Fibroblast of skin of left quadriceps (primary cell): ENCODE measurements at regions not wholly inside any gene's neighbourhood (a gene's known extent, or its start where the extent isn't known, plus 50 kb on each side); places are given as distances from the start of the nearest gene placed in this dataset.

Experiments used
- DNase-seq, 2 experiments: peaks; one replicate each; pipeline ENCODE4 v3.0.0-alpha.2; 2013; ENCODE audit warnings: low read depth in 2 of 2

DNA sequence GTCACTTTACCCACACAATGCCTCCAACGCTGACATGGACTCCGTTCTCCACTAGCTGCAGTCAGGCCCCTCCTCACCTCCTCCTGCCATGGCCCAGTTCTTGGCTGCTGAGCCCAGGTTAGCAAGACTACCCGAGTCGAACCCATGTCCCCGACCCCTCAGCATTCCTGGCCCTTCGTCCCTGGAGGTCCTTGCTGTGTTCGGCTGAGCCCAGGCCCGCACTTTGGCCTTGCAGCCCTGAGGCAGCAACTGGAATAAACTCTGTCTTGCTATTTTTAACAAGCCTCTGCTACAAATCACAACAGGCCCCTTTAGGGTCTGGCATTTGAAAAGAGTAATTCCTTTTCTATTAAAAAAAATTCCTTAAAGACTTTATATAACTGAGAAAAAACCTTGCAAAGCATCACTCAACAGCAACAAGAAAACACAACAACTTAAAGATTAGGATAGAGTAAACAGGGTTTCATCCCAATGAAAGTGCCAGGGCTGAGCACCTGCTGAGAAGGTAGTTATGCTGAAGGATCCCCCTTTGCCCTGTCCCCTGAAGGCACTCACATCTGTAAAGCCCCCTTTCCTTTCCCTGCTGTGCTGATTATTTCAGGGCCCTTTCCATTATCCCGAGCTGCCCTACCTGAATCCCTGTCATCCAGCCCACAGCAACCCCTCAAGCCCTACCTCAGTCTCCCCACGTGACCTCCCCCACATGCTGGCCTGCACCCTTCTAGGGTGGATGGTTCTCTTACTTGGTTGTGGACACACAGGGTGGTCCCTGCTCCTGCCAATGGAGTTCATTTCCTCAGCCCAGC, 120.0 kb upstream of the SNTG2 start:
- DNase-seq, result no peak

DNA sequence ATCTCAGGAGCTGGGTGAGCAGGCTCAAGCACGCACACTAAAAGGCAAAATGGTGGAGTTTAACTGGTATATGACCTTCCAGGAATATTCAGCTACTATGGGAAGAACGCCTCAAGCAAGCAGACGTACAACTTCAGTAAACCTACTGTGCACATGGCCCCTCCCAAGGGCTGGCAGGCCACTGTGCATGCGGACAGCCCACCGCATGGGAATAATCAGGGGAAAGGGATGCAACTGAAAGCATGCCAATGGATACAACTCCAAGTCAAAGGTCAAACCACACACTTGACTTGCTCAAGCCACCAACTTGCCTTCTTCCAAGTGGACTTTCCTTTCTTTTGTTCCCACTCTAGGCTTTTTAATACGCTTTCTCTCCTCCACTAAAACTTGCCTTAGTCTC, 121.6 kb upstream of the SNTG2 start:
- DNase-seq, result no peak

DNA sequence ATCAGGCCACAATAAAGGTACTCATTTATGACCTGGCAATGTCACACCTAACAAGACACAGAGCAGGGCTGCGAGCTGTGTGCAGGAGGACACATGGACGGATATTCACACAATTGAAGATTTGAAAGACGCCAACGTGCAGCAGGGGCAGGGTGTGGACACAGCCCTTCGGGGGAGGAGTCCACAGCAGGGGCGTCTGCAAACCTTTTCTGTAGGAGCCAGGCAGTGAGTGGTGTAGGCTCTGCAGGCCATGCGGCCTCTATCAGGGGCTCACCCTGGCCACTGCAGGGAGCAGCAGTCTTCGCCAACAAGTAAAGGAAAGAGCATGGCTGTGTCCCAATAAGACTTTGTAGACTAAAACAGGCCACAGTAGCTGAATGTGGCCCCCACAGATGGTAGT, 125.7 kb upstream of the SNTG2 start:
- DNase-seq, result no peak

DNA sequence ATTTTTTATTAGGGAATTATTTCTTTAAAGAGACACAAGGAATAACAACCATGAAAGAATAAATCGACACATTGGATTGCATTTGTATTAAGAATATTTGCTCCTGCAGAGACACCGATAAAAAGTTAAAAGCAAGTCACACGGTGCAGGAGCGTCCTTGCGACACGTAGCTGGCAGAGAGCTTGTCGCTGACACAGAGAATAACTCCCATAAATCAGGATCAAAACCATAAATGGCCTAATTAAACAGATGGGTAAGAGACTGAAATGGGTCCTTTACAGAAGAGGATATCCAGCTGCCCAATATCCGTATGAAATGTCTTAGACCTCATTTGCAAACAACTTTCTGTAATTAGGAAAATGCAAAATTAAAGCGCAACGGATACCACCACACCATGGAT, 126.1 kb upstream of the SNTG2 start:
- no peak for DNase-seq

DNA sequence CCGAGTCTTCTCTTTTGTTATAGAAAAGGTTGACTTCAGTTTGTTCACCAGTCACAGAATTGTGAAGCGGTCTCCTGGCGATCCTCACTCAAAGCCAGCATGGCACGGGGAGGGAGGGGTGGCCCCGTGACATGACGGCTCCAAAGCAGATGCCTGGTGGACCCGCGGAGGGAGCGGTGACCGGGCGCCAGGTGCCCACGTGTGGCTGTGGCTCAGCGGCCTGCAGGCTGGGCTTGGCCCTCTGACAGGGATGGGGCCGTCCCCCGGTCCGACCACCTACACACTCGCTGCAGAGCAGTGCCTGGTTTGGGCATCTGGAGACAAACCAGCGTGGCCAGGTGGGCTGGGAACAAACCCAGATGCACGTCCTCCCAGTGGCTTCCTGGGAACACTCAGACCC, 129.1 kb upstream of the SNTG2 start:
- no peak for DNase-seq

DNA sequence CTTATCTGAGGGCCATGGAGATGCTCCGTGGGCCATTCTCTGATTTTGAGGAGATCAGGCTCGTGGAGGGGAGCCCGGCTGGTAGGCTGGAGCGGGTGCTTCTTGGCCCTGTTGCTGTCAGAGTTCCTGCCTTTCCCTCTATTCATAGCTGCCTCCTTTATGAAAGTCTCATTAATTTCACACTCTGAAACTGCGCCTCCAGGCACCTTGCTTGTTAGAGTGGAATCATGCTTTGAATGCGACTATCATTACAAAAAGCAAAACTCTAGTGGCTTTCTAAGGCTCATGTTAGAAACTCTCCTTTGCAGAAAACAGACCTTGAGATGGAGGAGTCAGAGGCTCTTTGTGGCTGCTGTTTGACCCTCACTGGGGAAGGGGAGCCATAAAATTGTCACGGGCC, 131.0 kb upstream of the SNTG2 start:
- no peak for DNase-seq

DNA sequence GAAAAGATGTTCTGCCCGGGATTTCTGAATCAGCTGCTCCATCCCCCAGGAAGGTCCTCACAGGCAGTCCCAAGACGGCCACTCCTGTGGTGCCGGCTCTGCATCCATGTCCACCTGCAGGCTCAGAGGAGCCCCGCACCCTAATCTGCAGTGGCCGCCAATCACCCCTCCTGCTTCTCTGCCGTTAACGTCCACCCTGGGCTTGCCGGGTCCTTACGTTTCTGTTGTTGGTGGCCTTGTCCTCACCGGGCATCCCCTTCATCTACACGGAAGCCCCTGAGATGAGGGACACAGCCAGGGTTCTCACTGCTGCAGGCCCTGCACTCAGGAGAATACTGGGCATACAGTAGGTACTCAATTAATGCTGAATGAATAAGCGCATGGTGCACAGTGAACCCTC, 131.5 kb upstream of the SNTG2 start:
- no peak for DNase-seq

DNA sequence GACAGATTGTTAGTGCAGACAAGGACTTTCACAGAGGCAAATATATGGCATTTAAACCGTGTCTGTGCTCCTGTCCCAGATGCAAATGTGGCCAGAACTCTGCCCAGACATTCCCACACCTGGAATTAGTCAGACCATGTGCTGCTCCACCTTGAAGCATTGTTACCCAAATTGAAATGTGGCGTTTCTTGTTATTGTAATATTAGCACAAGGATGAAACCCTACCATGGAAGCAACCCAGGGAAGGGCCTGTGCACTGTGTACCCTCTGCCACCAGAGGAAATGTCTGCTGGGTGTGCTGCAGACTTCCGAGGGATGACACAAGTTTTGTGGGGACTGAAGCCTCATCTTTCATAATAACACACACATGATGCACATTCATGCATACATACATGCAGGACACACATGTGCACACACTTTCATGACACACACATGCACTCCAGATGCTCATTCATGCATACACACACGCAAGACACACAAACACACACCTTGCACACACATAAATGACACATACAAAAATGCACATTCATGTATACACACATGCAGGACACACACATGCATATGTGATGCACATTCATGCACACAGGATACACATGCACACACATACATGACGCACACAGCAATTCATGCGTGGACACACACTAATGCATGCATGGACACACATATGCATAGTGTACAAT, 133.2 kb upstream of the SNTG2 start:
- DNase-seq, result no peak

DNA sequence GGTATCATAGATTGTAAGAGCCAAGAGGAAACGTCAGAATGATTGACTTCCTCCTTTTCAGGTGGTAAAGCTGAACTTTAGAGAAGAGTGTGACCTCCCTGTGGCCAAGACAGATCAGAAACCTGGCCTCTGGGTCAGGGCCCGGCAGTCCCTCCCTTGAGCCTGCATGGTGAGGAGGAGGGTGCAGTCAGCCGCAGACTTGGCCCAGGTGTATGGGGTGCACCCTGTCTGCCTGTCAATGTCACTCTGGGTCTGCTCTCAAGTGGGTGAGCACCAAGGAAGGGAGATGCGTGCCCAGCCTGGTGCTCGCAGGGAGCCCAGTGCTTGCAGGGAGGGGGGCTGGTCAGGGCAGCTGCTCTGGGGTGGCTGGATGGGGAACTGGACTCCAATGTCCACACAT, 134.4 kb upstream of the SNTG2 start:
- no peak for DNase-seq

DNA sequence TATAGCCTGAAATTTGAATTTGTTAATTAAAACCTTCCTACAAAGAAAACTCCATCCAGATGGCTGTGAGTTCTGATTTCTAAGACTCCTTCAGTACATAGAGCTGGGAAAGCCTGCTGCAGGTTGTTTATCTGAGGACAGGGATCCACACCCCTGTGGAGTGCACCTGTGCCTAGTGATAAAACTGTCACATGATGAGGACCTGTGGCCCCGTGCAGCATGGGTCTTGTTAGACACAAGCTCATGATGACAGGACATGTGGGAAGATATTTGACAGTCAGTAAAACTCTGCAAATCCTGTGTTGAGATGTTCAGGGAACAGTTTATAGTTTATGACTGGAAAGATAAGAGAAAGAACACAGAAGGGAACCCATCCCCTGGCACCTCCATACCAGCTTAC, 133.2 kb upstream of the TMEM18 start:
- no peak for DNase-seq

DNA sequence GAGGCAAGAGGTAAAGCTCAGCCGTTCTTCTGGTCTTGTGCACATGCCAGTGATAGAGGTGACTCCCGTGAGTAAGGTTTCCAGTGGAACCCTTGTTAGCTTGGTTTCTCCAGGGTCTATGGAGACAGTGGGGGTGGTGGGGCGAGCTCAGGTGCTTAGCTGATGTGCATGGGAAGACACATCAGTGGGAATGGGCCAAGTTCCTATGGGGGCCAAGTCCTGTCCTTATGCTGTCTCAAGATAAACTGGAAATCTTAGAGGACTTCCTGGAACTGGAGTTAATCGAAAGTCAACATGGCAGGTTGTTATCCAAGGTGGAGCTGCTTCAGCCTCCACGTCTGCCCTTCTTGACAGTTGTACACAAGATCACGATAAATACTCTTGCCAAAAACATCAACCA, 130.1 kb upstream of the TMEM18 start:
- DNase-seq, result no peak

DNA sequence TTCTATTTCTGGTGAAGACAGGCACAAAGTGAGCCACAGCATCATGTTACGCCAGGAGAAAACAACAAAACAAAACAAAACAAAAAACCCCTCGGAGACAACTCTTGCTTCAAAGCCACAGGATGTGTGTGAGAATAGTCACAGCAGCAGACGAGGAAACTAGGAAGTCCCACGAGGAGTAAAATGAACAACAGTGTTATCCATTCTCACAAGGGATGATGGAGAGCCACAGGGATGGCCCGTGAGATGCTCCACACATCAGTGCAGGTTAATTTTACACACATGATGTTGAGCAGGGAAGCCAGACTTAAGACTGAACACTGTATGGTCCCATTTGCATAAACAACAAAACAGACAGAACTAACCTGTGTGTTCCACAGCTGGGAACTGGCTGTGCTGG, 128.5 kb upstream of the TMEM18 start:
- no peak for DNase-seq

DNA sequence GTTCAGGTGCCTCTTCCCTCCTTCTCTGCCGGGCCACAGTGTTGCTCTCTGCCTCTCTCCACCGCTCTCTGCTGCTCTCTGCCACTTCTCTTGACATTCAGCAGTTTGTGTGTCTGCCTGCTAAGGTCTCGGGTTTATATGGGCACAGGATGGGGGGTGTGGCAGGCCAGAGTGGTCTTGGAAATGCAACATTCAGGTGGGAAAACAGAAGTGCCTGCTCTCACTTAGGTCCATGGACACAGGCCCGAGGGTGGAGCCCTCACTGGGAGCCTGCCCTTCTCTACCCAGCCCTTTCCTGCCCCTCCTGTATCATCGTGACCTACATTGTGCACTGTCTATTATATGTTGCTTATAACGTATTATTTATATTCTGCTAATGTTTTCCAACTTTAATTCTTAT, 120.8 kb upstream of the TMEM18 start:
- no peak for DNase-seq

DNA sequence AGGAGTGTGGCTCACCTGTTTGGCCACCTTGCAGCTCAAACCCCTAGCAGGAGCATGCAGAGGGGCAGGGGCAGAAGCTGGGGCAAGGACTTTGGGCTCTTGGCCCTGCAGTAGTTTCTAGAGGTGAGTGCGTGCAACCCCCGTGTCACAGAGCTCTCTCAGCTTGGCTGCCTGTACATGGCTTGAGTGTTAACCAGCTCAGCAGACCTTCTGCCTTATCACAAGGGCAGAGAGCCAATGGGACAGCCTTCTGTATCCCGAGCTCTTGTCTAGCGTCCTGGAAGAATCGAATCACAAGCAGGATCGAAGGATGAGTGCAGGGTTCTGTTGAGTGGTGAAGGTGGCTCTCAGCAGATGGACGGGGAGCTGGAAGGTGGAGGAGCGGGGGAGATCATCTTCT, 120.3 kb upstream of the TMEM18 start:
- no peak for DNase-seq

DNA sequence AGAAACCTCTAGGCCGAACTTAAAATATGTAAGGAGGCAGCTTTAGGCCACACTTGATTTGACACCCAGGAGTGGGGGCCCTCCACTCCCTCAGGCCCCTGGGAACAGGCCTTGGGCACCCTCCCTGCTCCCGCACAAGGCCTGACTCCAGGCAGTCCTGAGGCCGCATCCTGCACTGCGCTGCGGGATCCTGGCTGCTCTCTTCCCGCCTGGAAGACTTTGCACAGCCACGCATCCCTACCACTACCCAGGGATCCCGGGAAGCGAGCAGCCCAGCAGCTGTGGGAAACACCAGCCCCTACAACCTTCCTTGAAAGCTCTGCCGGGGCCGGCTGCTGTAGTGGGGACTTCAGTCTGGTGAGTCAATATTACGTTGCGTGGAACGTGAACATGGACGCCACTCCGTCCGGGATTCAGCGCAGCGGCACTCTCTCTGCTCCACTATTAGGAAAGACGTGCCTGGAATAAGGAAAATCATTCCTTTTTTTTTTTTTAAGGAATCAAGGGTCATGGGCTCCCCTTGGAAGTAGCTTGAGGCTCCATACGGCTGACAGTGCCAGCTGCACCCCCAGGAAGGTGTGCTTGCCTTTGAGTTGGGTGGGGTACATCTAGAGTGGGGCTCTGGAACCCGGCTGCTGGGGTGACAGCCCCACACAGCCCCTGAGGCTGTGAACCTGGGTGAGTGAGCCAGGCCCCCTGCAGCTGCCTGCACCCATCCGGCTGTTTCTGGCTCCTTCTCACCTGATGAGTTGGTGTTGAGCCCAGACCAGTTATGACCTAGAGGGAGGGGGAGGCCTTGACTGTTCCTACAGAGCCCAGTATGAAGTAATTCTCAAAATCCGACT, 119.2 kb upstream of the TMEM18 start:
- no peak for DNase-seq

DNA sequence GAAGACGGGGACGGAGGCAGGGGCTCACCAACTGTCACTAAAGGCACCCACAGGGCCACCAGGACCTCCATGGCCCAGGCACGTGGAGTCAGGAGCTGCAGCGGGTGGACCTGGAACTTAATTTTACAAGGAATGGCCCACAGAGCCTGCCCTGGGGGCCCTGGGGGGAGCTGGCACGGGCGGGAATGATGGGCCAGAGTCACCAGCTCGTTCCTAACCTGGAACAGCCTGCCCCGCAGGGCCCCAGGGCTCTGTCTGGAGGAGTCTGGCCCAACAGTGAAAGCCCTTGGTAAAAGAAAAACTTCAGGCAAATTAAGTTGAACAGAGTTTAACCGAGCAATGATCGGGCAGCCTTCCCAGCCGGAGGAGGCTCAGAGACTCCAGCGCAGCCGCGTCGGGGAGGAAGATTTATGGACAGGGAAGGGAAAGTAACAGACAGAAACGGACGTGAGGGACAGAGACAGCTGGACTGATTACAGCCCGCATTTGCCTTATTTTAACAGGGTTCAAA, 118.4 kb upstream of the TMEM18 start:
- DNase-seq, result no peak

DNA sequence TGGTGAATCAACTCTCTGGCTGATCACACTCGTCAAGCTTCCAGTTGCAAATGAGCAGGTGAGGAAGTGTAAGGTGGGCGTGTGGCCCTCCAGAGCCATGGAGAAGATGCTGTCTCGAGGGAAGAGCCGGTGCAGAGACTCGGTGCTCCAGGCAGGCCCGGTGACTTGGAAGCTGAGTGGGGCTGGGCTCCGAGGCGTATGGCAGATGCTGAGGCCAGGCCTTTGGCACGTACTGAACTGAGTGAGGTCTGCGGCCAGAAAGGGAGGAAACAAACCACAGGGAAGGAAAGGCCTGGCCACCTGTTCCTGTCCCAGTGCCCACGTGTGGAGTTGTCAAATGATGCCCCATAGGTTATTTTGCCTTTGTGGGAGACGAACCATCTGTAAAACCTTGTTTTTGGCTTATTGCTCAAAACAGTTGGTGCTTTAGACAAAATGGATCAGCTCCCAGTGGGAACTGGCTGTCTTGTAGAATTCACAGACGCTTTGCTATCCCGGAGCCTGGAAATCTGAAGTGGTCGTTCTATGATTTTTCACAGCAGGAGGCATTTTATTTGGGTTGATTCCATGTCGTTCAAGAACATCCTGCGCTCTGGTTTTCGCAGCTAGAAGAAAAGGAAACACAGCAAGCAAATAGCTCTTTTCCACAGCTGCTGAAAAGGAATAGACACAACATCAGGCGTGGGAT, 117.5 kb upstream of the TMEM18 start:
- DNase-seq, result no peak

DNA sequence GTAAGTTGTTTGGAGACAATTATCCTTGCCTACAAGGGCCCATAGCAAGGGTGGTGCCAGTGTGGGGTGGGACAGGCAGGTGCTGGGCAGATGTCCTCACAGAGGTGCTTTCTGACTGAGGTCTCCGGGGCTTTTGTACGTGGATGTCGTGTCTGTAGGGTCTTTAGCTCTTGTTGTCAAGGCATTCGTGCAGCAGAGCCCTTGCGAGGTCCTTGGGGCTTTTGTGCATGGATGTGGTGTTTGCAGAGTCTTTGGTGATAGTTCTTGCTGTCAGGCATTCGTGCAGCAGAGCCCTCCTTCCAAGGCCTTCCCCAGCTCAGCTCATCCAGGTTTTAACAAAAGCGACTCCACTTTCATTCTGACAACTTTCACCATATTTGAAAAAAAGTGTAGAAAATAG, 116.0 kb upstream of the TMEM18 start:
- no peak for DNase-seq

DNA sequence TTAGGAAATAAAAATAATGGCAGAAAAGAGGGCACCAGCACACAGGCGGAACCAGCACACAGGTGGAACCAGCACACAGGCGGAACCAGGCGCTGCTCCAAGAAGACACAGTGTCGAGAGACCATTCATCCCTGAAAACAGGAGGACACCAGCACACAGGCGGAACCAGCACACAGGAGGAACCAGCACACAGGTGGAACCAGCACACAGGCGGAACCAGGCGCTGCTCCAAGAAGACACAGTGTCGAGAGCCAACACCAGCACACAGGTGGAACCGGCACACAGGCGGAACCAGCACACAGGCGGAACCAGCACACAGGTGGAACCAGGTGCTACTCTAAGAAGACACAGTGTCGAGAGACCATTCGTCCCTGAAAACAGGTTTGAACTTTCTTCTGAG, 115.5 kb upstream of the TMEM18 start:
- DNase-seq, result no peak

DNA sequence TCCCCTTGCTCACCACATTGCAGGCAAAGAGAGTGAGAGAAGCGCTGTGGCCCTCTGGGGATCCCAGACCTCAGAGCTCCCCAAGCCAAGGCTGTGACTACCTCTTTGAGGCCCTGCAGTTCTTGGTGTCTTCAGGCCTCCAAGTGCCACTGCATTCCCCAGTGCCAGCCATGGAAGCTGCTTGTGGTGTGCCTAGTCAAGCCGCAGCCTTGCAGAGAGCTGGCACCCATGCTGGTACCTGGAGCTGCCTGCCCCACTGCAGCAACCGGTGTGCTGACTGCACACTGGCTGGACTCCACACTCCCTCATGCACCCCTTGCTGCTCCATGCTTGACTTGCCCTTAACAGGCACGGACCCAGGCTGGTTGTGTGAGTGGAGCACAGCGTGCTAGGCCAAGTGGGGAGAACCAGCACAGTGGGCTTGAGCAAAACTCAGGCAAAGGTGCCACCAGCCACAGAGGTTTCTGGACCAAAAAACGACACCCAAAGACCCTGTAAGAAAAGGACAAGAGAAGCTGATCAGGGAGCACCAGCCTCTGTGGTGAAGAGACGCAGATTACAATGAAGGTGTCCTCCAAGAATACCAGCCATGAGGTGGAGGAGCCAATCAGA, 113.5 kb upstream of the TMEM18 start:
- no peak for DNase-seq

DNA sequence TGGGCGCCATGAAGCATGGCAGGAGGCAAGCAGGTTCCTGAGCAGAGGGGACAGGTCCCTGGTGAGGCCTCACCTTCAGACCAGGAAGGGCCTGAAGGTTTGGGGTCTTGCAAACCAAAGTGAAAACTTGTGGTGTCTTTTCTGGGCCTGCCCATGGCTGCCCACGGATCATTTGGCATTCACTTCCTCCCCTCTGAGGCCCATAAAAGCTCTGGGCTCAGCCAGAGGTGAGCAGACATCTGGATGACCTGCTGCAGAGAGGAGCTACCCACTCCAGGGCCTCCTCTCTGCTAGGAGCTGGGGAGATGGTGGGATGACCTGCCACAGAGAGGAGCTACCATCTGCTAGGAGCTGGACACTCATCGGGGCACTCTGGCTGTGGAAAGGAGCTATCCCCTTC, 112.9 kb upstream of the TMEM18 start:
- DNase-seq, result no peak

DNA sequence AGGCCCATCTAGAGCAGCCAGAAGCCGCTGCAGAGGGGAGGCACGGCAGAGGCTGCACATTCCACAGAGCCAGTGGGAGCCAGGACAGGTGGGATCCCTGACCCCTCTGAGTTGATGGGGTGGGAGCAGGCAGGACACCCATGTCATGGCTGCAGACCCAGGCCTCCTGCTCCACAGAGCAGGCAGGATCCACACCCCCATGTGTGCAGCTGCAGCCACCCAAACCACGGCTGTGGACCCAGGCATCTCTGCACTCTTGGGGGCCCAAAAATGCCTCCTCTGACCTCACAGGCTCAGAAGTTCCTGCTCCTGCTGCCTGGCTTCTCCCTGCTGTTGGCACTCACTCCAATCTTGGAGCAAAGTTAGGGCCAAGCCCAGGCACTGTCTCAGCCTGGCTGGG, 112.3 kb upstream of the TMEM18 start:
- no peak for DNase-seq
